Suppressor macrophage treated with lipopolysaccharide for 1 hour (primary cell): ENCODE measurements at regions not wholly inside any gene's neighbourhood (a gene's known extent, or its start where the extent isn't known, plus 50 kb on each side); places are given as distances from the start of the nearest gene placed in this dataset.
"Not testable (repeated sequence)": the region's sequence is repeated elsewhere in the genome, so short reads cannot be mapped to it uniquely, and the experiment has no call there.

ENCODE experiments used
- DNase-seq, 3 donors: peaks; one replicate each; pipeline ENCODE4 v3.0.0-alpha.2; 2020 to 2022

DNA sequence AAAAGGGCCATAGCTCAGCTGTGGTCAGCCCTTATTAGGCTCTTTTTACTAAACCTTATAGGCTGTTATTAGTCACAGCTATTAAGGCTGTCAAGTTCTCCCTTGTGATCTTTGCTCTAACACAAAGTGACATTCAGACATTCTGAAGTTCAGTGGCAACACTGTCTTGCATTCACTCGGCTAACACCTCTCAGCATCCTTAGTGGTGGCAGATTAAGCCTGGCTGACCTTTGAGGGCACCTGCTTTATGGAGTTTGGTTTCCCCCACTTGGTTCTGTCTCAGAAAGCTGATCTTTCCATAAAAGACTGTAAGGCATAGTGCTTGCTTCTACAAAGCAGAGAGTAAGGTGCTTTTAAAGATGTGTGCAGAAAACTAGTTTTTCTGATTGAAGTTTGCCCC lies 677.4 kb upstream of the TMEM132C start:
- DNase-seq, result no peak

GRCh38 chr12:127590868-127591267 lies 676.1 kb upstream of the TMEM132C start:
- no peak for DNase-seq

DNA sequence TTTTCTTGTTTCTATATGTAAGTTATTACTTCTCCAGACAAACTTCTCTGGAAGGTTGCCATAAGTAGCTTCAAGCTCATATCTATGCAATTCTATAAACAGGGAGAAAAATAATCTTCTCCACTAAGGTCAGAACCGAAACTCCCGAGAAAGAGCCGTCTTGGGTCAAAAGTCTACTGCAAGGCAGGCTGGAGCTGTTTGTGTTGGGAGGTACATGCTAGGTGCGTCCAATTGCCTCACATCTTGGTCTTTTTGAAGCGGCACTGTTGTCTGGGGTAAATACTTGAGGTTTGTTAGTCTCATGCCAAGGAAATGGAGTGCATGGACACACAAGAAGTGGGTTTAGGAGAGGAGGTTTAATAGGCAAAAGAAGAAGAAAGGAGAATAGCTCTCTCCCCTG lies 674.7 kb upstream of the TMEM132C start:
- no peak for DNase-seq

DNA sequence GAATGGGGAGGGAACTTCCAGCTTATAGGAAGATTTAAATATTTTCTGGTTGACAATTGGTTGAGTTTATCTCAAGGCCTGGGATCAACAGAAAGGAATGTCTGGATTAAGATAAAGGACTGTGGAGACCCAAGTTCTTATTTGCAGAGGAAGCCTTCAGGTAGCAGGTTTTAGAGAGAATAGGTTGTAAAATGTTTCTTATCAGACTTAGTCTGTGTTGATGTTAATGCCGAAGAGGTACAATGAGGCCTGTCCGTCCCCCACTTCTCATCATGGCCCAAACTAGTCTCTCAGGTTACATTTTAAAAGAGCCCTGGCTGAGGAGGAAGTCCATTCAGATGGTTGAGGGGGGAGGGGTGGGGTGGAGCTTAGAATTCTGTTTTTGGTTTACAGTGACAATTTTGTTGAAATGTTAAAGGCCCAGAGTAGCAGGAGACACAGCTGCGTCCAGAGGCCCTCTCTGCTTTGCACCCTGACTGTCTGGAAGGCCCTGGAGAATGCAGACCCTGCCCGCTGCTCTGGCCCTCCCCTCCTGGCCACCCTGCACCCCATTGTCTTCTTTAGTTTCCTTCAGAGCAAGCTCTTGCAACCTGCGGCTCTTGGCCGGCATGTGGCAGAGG lies 672.5 kb upstream of the TMEM132C start:
- no peak for DNase-seq

DNA sequence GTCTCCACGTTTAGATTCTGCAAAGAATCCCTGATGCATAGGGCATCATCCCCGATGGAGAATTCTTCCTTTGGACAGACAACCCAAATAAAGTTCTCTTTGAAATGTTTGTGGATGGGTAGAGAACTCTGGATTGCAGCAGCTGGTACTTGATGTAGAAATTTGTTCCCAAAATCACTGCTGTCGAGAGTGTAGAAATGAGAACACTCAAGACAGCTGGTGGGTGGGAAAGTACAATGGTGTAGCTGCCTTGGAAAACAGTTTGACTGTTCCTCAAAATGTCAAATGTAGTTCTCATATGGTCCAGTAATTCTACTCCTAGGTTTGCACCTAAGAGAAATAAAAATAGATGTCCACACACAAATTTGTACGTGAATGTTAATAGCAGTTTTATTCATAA lies 671.5 kb upstream of the TMEM132C start:
- DNase-seq, result no peak

GRCh38 chr12:127596891-127597290 lies 670.1 kb upstream of the TMEM132C start:
- no peak for DNase-seq

GRCh38 chr12:127599436-127599835 lies 667.5 kb upstream of the TMEM132C start:
- no peak for DNase-seq

DNA sequence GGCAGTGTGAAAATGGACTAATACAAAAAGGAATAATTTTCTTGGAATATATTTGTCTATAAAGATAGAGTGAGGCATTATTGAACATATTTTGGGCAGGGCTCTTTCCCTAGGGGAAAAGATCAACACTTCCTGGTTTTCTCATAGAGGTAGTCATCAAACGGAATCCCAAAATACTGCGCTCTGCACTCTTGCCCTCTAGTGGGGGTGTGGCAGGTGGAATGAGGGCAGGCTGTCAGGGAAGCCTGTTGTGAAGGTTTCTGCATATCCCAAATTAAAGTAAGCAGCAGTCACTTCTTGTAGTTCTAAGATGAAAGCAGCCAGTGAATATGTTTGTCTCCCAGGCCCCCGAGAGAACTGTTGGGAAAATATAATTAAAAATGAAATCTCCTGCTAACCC lies 666.8 kb upstream of the TMEM132C start:
- no peak for DNase-seq

DNA sequence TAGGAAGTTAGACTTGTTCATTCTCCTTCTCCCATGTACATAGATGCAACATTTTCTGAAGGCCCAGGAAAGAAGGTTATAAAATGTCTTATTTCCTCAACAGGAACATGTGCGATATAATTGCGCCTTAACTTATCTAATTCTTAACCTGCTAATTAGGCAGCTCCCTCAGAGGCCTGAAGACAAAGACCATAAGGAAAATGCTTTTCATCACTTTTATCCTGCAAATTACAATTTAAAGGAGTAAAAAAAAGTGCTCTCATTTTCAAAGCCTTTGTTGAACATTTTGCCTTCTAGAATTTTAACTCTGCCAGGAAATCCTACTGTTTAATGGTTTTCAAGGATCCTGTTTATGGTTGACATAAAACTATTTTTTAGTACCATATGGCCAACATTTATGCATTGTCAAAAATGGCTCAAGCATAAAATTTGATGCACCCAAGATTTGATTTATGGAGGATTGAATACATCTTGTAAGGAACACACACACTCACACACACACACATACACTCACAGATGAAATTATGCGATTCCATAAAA lies 660.4 kb upstream of the TMEM132C start:
- no peak for DNase-seq

GRCh38 chr12:127607146-127607725 lies 659.7 kb upstream of the TMEM132C start:
- no peak for DNase-seq

DNA sequence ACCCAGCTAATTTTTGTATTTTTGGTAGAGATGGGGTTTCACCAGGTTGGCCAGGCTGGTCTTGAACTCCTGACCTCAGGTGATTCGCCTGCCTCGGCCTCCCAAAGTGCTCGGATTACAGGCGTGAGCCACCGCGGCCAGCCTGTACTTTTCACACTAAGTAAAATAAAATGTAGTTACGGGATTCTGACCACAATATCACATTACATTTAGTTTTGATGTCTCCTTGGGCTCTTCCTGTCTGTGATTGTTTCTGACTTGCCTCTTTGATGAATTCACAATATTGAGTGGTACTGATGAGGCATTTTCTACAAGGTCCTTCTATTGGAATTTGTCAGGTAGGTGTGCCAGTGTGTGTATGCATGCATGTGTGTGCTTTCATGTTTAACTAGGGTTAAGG lies 658.6 kb upstream of the TMEM132C start:
- DNase-seq, result not testable (repeated sequence)

DNA sequence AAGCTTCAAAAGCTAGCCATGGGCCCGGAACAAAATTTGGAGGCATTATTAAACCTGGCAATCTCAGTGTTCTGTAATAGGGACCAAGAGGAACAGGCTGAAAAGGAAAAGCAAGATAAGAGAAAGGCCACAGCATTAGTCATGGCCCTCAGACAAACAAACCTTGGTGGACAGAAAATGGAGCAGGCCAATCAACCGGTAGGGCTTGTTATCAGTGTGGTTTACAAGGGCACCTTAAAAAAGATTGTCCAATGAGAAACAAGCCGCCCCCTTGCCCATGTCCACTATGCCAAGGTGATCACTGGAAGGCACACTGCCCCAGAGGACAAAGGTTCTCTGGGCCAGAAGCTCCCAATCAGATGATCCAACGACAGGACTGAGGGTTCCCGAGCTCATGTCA lies 653.9 kb upstream of the TMEM132C start:
- DNase-seq, result no peak

- no peak for DNase-seq
Measured at GRCh38 chr12:127619869-127620734, 646.9 kb upstream of the TMEM132C start.

DNA sequence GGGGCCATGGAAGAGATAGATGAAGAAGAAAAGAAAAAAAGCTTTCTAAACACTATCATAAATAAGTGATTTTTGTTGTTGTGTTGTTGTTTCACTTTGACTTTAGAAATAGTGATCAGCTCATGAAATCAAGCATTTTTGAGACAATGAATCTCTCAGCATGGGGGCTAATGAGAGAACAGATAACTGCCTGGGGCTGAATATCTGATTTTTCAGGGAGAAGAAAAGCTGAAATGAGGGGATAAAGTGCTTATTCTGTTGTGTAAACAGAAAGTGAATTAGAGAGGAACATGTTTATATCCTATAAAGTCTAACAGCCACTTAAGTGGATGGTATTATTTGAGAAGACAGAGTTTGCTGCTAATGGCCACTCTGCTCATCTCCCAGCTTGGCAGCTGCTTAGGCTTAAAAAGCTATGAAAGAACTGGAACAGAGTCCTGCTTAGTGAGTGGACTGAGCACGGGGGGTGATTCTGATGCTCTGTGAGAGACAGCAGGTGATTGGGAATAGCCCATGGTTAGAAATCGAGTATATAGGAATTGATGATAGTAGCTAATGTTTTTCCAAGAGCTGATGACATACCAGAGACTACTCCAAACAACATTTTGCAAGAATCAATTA lies 646.1 kb upstream of the TMEM132C start:
- no peak for DNase-seq

DNA sequence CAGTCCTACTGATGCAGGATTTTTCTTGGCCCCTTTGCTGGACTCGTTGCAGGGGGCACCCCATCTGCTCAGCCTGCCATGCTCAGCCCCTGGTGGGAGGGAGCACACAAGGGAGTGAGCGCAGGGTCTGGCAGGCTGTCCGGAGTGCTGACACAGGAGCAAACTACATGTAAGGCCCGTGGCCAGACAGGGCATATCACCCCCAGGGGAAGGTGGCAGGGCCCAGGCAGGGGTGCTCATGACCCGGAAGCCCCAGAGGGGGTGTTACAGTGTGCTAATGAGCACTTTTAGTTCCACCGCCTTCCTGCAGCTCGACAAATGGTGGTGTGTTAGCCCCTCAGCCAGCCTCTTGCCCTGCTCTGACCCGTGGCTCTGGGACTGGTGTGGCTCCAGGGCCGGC lies 645.6 kb upstream of the TMEM132C start:
- DNase-seq, result no peak

GRCh38 chr12:127623362-127623761 lies 643.6 kb upstream of the TMEM132C start:
- no peak for DNase-seq

- no peak for DNase-seq
Measured at GRCh38 chr12:127625176-127625771, 641.7 kb upstream of the TMEM132C start.

DNA sequence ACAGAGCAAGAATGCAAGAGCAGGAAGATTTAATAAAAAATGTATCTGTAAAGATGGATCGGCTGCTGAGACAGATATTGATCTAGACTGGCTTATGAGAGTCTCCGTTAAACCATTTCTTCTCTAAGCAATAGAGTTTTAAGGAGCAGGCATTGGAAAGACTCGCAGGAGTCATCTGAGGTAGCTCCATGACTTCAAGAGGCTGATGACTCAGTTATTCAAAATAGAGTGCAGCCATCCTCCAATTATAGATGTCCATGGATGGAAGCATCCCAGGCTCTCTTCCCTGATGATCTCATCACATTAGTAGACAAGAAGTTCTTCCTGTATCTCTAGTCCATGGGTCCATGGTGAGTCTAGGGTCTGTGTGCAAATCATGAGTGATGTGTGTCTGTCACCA lies 638.3 kb upstream of the TMEM132C start:
- no peak for DNase-seq

DNA sequence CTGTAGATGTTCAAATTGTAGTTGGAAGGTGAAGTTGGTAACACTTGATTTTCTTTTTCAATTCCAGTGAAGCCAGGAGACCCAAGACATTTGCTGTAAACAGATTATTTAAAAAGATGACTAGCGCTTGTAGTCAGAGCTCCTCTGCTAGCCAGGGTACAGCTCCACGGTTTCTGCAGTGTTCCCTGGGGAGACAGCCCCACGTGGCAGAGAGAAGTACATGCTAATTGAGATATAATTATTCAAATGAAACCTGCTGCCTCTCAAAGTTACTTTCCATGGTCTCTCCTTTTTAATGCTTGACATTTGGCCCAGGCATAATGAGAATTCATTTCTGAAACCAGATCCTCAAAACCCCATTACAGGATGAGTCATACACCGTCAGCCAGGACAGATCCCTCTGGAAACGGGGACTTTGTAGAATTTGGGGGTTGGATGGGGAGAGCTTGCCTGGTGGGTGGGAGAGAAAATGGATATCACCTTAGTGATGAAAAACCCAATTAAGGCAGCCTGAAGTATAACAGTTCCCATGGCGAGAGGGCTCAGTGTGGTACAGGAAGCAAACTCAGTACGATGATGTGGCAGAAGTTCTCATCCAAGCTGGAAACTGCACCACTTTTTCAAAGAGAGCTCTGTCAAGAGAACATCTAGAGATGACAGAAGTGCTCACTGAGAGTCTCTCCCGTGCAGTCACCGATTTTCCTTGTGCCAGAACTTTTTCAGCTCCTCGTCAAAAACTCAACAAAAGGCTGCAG lies 637.7 kb upstream of the TMEM132C start:
- no peak for DNase-seq

DNA sequence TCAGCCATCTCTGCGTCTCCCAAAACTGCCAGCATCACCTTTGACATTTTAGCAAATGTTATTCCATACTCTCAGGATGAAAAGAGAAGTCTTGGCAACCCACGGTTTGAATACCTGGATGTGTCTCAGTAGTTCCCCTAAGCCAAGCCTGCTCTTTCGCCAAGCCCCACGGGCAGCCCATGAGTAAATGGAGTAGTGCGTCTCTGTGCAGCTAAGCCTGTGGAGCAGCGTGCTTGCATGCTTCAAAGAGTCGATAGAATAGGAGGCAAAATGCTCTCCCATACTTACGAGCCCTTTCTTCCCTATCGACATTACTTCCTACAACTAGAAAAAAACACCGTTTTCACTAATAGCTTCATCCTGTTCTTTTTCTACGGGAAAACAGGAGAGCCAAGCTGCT lies 634.5 kb upstream of the TMEM132C start:
- no peak for DNase-seq

DNA sequence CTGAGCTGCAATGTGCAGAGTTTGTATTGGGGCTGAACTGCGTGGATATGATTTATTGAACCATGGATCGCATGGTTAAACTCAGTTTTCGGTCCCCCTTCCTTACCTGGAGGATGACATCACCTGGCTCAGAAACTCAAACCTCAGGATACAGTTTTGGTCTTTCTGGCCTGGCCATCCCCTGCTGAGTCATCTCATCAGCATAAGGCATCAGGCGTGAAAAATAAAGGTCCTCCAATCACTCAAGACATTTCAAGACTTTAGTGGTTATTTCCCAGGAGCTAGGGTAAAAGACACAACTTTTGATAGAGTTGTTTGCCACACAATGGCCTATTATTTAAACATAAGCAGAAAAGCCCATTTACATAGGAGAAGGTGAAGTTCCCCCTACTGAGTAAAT lies 631.1 kb upstream of the TMEM132C start:
- DNase-seq, result no peak

GRCh38 chr12:127636882-127637281 lies 630.1 kb upstream of the TMEM132C start:
- no peak for DNase-seq
